HG03558 (cell line): ENCODE measurements at regions not wholly inside any gene's neighbourhood (a gene's known extent, or its start where the extent isn't known, plus 50 kb on each side); places are given as distances from the start of the nearest gene placed in this dataset.
"Not testable (repeated sequence)": the region's sequence is repeated elsewhere in the genome, so short reads cannot be mapped to it uniquely, and the experiment has no call there.

Experiments
- ATAC-seq: cut with Tn5 transposase; IDR thresholded peaks from one replicate; pipeline ENCODE4 v1.9.1; 2021; ENCODE audit warnings: moderate number of reproducible peaks; ENCODE audit not compliant: unreplicated experiment; ENCODE audit errors: extremely low read depth

GRCh38 chr5:1606951-1607350 is 83.2 kb upstream of the LPCAT1 start:
- ATAC-seq = not testable (repeated sequence)

- ATAC-seq = not testable (repeated sequence)
Observed at GRCh38 chr5:1603916-1604315, 80.2 kb upstream of the LPCAT1 start.

GRCh38 chr5:1601565-1601964 is 77.8 kb upstream of the LPCAT1 start:
- ATAC-seq = not testable (repeated sequence)

- not testable (repeated sequence) for ATAC-seq
Observed at GRCh38 chr5:1598950-1599737, 75.4 kb upstream of the LPCAT1 start.

- ATAC-seq = not testable (repeated sequence)
Observed at GRCh38 chr5:1597093-1597473, 73.3 kb upstream of the LPCAT1 start.

GRCh38 chr5:1596462-1597092 is 72.8 kb upstream of the LPCAT1 start:
- ATAC-seq = not testable (repeated sequence)

GRCh38 chr5:1594357-1595106 is 70.8 kb upstream of the LPCAT1 start:
- peak; percentile 89 for ATAC-seq

GRCh38 chr5:1593903-1594356 is 70.2 kb upstream of the LPCAT1 start:
- ATAC-seq = peak; percentile 7

GRCh38 chr5:1588071-1588694 is 64.4 kb upstream of the LPCAT1 start:
- ATAC-seq = not testable (repeated sequence)

GRCh38 chr5:1583081-1583875 is 59.5 kb upstream of the LPCAT1 start:
- not testable (repeated sequence) for ATAC-seq

GRCh38 chr5:1579389-1579788 is 55.6 kb upstream of the LPCAT1 start:
- ATAC-seq = not testable (repeated sequence)

GRCh38 chr5:1576851-1577250 is 53.1 kb upstream of the LPCAT1 start:
- not testable (repeated sequence) for ATAC-seq

- ATAC-seq = not testable (repeated sequence)
Observed at GRCh38 chr5:1575991-1576714, 52.4 kb upstream of the LPCAT1 start.

- ATAC-seq = not testable (repeated sequence)
Observed at GRCh38 chr5:1575491-1575890, 51.7 kb upstream of the LPCAT1 start.

GRCh38 chr5:1574023-1574318 is 50.2 kb upstream of the LPCAT1 start:
- ATAC-seq = not testable (repeated sequence)

- not testable (repeated sequence) for ATAC-seq
Observed at GRCh38 chr5:1573217-1574022, 49.7 kb upstream of the LPCAT1 start.
